Renal cortex interstitium (tissue), 11 donors: ENCODE measurements at regions not wholly inside any gene's neighbourhood (a gene's known extent, or its start where the extent isn't known, plus 50 kb on each side); places are given as distances from the start of the nearest gene placed in this dataset.
A peak's percentile ranks its signal among the peaks of the same experiment; 100 is the strongest.

Experiments
- DNase-seq, 11 donors: peaks; one replicate each; pipeline ENCODE4 v3.0.0-alpha.2; 2013; ENCODE audit warnings: low read depth in 9 of 11, low spot score in 4 of 11; ENCODE audit errors: extremely low read depth in 1 of 11

- DNase-seq = no peak
Observed at GRCh38 chr1:219993554-219994433, 52.5 kb downstream of the EPRS1 start.

DNA sequence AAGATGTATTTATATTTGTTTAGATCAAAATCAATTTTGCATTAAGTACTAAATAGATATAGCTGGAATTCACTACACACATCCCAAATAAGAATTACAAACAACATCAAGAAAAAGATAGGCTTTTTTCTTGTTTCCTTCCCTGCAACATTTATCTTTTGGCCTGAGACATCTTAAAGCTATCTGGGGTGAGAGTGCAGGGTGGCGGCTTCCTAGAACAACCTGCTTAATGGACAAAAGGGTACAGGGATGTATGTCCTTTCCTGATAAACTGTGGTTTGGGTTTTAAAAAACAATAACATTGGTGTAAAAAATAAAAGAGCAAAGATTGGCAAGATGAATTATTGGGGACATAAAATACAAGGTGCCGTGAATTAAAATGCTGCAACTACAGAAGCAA is 54.4 kb downstream of the EPRS1 start:
- no peak for DNase-seq

GRCh38 chr1:219991511-219991810 is 54.8 kb downstream of the EPRS1 start:
- DNase-seq = peak in 3 of 11 donors; percentile 6 to 15 (median 7)

DNA sequence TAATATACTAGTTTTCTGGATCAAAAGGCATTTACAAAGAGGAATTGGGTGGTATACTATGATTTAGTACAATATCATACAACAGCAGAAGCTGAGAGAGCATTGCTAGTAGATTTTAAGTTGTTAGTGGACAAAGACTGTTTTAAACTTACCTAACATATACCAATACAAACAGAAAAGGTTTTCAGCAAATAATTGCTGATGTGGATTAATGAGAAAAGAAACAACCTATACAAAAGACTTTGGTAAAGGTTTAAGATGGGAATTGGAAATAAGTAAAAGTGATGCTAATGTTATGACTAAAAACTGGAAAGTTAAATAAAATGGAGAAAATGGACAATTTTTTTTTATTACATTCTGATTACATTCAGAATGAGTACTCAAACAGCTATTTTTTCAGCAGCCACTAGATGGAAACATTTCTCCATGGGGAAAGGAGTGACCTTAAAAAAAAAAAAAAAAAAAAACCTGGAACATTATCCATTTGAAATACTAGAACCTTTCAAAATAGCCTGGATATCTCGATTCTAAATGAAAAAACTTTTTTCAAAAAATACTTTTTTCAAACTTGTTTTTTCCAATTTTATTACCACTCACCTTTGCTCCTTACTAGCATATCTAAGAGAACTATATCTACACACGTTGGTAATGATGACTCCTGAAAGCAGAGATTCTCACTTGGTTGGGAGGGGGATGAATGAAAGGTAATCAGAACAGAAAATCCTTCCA is 55.4 kb downstream of the EPRS1 start:
- peak in 8 of 11 donors; percentile 6 to 45 (median 21) for DNase-seq

- no peak for DNase-seq
Observed at GRCh38 chr1:219989766-219990165, 56.5 kb downstream of the EPRS1 start.

- DNase-seq = no peak
Observed at GRCh38 chr1:219988818-219989217, 57.5 kb downstream of the EPRS1 start.

GRCh38 chr1:219988387-219988786 is 57.9 kb downstream of the EPRS1 start:
- DNase-seq = no peak

DNA sequence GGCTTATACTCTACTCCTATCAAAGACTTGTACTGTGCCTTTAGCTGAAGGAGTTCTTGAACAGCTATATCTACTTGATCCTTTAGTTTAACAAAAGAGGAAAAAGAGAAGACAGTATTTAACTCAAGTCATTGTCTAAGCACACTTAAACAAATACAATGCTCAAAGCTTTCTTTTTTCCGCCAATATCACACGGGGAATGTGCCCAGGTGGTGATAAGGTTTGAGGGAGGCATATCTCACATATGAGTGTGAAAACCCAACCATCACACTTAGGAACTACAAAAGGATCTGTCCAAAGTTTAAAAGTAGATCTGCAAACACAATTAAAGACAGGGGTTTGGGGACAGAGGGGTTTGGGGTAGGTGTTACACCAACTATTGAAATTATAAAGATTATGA is 59.0 kb upstream of the SLC30A10 start:
- no peak for DNase-seq

GRCh38 chr1:219985169-219985568 is 56.8 kb upstream of the SLC30A10 start:
- no peak for DNase-seq
